NCI-H1105 (cell line): ENCODE measurements at regions not wholly inside any gene's neighbourhood (a gene's known extent, or its start where the extent isn't known, plus 50 kb on each side); places are given as distances from the start of the nearest gene placed in this dataset.
"Not testable (repeated sequence)": the region's sequence is repeated elsewhere in the genome, so short reads cannot be mapped to it uniquely, and the experiment has no call there.

ENCODE experiments used
- DNase-seq: peaks from one replicate; lab custom pipeline; 2025; lab: John Stamatoyannopoulos, UW

GRCh38 chr5:17365811-17366138, 132.3 kb upstream of the TAF11L2 start:
- no peak for DNase-seq

GRCh38 chr5:17367256-17367840, 130.7 kb upstream of the TAF11L2 start:
- DNase-seq, result no peak

GRCh38 chr5:17370651-17371050, 127.4 kb upstream of the TAF11L2 start:
- no peak for DNase-seq

- DNase-seq, result no peak
Observed at GRCh38 chr5:17373406-17373805, 124.6 kb upstream of the TAF11L2 start.

GRCh38 chr5:17373814-17374556, 124.0 kb upstream of the TAF11L2 start:
- DNase-seq, result no peak

- DNase-seq, result no peak
Observed at GRCh38 chr5:17374973-17375742, 122.9 kb upstream of the TAF11L2 start.

GRCh38 chr5:17375886-17376285, 122.1 kb upstream of the TAF11L2 start:
- not testable (repeated sequence) for DNase-seq

GRCh38 chr5:17378346-17378997, 119.6 kb upstream of the TAF11L2 start:
- no peak for DNase-seq

- DNase-seq, result peak; percentile 1
Observed at GRCh38 chr5:17379100-17379951, 118.7 kb upstream of the TAF11L2 start.

- DNase-seq, result no peak
Observed at GRCh38 chr5:17381932-17382331, 116.1 kb upstream of the TAF11L2 start.

- DNase-seq, result no peak
Observed at GRCh38 chr5:17383526-17383925, 114.5 kb upstream of the TAF11L2 start.

- DNase-seq, result no peak
Observed at GRCh38 chr5:17384181-17384580, 113.8 kb upstream of the TAF11L2 start.

- no peak for DNase-seq
Observed at GRCh38 chr5:17388717-17389116, 109.3 kb upstream of the TAF11L2 start.

- no peak for DNase-seq
Observed at GRCh38 chr5:17394086-17394485, 103.9 kb upstream of the TAF11L2 start.

GRCh38 chr5:17395106-17395880, 102.7 kb upstream of the TAF11L2 start:
- DNase-seq, result no peak

GRCh38 chr5:17396247-17396646, 101.8 kb upstream of the TAF11L2 start:
- no peak for DNase-seq

- DNase-seq, result no peak
Observed at GRCh38 chr5:17398431-17398830, 99.6 kb upstream of the TAF11L2 start.

- DNase-seq, result no peak
Observed at GRCh38 chr5:17398866-17399835, 98.9 kb upstream of the TAF11L2 start.

GRCh38 chr5:17399931-17400330, 98.1 kb upstream of the TAF11L2 start:
- DNase-seq, result no peak
